Ovary (tissue), 3 donors: ENCODE measurements at regions not wholly inside any gene's neighbourhood (a gene's known extent, or its start where the extent isn't known, plus 50 kb on each side); places are given as distances from the start of the nearest gene placed in this dataset.

Source experiments
- EP300 ChIP-seq: sonication (generic); formaldehyde crosslinking; IDR thresholded peaks from one replicate; pipeline ENCODE4 v1.6.1; 2017; ENCODE audit warnings: antibody characterized with exemption
- TF ChIP-seq, protein P1 (sequence below), 3 donors: fragments of 450-650 bp in 2 of 3; fragments of 200-600 bp in 1 of 3; IDR thresholded peaks; one replicate each; pipeline versions ENCODE4 v1.5.1 to v1.8.0; 2016 to 2022; ENCODE audit warnings: antibody characterized with exemption in 3 of 3, mild to moderate bottlenecking in 1 of 3
- donor health status: DM: no; HTN: no; CAD: no.

GRCh38 chr16:86099326-86099725, 200.4 kb downstream of the IRF8 start:
- TF ChIP-seq, protein P1, sequence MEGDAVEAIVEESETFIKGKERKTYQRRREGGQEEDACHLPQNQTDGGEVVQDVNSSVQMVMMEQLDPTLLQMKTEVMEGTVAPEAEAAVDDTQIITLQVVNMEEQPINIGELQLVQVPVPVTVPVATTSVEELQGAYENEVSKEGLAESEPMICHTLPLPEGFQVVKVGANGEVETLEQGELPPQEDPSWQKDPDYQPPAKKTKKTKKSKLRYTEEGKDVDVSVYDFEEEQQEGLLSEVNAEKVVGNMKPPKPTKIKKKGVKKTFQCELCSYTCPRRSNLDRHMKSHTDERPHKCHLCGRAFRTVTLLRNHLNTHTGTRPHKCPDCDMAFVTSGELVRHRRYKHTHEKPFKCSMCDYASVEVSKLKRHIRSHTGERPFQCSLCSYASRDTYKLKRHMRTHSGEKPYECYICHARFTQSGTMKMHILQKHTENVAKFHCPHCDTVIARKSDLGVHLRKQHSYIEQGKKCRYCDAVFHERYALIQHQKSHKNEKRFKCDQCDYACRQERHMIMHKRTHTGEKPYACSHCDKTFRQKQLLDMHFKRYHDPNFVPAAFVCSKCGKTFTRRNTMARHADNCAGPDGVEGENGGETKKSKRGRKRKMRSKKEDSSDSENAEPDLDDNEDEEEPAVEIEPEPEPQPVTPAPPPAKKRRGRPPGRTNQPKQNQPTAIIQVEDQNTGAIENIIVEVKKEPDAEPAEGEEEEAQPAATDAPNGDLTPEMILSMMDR (IDR thresholded peaks at IDR 0.05): no peak
- no peak for TF ChIP-seq EP300
